Epithelial cell of esophagus (primary cell): ENCODE measurements at regions not wholly inside any gene's neighbourhood (a gene's known extent, or its start where the extent isn't known, plus 50 kb on each side); places are given as distances from the start of the nearest gene placed in this dataset.

ENCODE experiments used
- DNase-seq: peaks from one replicate; pipeline ENCODE4 v3.0.0; 2010; ENCODE audit warnings: low read depth
- H3K4me3 ChIP-seq: 2 replicates; pipeline ENCODE4 v1.5.1; 2011; ENCODE audit warnings: mild to moderate bottlenecking, low read length, control low read depth
- TF ChIP-seq, protein P1 (sequence below): IDR thresholded peaks from 2 replicates; pipeline ENCODE4 v1.5.1; 2011; ENCODE audit warnings: low read depth, mild to moderate bottlenecking, low read length, control low read depth, inconsistent platforms; ENCODE audit not compliant: insufficient read depth; ENCODE audit errors: missing control alignments

DNA sequence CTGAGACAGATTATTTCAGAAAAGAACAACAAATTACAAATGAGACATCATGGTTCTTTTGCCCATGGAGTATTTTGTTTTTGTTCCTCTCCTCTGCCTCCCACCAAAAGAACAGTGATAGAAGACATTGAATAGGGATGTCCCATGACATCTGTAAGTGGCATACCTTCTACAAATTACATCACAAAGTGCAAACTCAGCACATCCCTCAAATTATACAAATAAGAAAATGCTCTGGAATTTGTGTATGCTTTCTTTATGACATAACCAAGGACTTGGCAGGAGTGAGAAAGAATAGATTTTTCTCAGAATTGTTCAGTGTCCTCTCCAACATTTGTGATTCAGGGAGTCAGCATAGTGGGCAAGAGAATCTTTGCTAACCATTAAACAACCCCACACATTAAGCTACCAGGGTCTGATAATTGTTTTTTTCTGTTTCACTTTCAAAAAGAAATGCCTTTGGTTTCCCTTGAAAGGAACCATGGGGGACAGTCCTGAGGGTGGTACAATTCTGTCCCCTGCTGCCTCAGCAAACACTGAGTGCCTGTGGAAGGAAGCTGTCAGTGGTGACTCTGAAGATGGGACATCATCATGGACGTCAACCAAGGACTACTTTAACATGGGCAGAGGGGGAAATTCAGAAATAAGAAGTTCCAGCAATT, 430.3 kb downstream of the AASDHPPT start:
- DNase-seq = no peak
- H3K4me3 ChIP-seq = no peak overlapping the region
- TF ChIP-seq, protein P1, sequence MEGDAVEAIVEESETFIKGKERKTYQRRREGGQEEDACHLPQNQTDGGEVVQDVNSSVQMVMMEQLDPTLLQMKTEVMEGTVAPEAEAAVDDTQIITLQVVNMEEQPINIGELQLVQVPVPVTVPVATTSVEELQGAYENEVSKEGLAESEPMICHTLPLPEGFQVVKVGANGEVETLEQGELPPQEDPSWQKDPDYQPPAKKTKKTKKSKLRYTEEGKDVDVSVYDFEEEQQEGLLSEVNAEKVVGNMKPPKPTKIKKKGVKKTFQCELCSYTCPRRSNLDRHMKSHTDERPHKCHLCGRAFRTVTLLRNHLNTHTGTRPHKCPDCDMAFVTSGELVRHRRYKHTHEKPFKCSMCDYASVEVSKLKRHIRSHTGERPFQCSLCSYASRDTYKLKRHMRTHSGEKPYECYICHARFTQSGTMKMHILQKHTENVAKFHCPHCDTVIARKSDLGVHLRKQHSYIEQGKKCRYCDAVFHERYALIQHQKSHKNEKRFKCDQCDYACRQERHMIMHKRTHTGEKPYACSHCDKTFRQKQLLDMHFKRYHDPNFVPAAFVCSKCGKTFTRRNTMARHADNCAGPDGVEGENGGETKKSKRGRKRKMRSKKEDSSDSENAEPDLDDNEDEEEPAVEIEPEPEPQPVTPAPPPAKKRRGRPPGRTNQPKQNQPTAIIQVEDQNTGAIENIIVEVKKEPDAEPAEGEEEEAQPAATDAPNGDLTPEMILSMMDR = no peak

DNA sequence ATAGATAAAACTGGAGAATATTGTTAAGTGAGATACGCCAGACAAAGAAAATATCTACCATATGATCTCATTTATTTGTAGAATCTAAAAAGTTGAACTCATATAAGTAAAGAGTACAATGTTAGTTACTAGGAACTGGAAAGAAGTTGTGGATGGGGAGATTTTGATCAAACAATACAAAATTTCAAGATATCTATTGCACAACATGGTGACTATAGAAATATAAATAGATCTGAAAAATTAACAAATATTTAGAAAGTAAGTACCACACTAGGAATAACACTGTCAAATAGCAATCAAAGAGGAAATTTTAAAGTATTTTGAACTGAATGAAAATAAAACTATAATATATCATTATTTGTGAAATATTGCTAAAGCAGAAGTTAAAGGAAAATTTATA, 437.2 kb downstream of the AASDHPPT start:
- DNase-seq = no peak
- TF ChIP-seq, protein P1 = no peak
- H3K4me3 ChIP-seq = no peak overlapping the region

DNA sequence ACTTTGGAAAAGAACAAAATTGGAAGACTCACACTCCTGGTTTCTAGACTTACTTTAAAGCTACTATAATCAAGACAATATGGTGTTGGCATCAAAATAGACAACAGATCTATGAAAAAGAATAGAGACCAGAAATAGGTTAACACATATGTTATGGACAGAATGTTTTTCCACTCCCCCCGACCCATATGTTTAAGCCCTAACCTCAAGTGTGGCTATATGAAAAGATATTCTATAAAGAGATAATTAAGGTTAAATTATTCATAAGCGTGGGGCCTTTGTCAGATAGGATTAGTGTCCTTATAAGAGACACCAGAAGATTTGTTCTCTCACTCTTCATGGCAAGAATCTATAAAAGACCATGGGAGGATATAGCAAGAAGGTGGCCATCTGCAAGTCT, 440.0 kb downstream of the AASDHPPT start:
- DNase-seq = no peak
- TF ChIP-seq, protein P1 = no peak
- no peak overlapping the region for H3K4me3 ChIP-seq

DNA sequence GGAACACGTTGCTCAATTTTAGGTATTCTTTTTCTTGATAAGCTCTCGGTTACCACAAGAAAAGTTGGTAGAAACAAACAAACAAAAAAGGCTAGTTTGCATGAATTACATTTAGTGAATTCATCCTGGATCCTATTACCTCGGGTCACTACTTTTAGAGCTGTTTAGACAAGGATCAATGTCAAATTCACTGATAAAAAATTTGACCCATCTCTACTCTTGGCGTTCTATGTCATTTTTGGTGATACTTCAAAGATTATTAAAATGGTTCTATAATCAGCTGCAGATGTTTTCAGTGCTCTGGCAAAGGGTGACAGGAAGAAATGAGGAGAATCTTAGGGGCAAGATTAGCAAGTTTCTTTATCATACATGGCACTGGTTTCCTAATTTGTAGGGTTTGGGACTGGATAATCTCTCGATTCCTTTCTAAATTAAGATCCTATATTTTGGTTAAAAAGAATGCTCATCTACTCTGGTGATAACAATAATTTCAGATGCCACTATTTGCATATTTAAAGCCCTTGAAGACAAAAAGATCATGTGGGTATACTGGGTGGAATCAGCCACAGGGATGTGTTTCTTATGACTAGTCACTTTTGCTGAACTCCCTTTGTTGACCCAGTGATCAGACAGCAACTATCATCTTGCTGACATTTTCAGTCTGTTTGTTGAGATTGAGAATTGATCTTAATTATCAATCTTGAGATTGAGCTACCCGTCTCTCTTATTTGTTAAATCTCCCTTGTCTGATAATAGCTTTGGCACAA, 442.9 kb downstream of the AASDHPPT start:
- no peak overlapping the region for H3K4me3 ChIP-seq
- TF ChIP-seq, protein P1 = no peak
- DNase-seq = no peak

DNA sequence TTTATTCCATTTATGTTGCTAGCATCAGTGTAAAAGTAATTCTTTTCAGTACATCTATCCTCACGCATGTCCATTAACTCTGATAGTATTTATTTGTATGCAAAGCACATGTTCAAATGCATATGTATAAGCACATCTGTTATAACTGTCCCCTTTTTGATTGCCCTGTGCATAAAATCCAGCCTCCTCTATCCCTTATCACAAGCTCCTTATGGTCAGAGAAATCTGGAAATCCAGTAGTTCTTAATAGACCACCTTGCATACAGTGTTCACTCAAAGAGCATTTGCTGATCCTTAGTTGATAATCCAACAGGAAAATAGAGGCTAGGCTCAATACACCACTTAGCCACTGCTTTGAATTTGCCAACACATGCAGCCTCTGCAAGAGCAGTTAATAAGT, 443.5 kb downstream of the AASDHPPT start:
- TF ChIP-seq, protein P1 = no peak
- DNase-seq = no peak
- H3K4me3 ChIP-seq = no peak overlapping the region

DNA sequence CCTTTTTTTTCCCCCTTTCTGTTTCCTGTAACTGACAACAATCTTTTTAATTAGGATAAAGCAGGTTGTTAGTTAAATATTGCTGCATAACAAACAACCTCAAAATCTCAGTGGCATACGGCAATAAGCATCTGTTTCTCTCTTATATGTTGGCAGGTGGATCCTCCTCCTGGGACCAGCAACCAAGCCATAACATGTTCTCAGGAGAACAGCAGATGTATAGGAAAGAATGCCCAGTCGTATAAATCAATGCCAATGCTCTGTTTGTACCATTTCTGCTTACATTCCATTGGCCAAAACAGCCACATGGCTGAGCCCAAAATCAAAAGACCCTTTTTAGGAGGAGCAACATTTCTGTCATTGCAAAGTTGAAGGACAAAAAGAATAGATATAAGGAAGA, 445.7 kb downstream of the AASDHPPT start:
- no peak for DNase-seq
- TF ChIP-seq, protein P1 = no peak
- no peak overlapping the region for H3K4me3 ChIP-seq
